K562 (cell line): ENCODE measurements at regions not wholly inside any gene's neighbourhood (a gene's known extent, or its start where the extent isn't known, plus 50 kb on each side); places are given as distances from the start of the nearest gene placed in this dataset.

Experiments
- ETV1 ChIP-seq: fragments of 450-650 bp; conservative IDR thresholded peaks from 2 replicates; pipeline ENCODE4 v1.6.1; 2016; ENCODE audit warnings: missing genetic modification characterization, control low read depth, low read depth, missing compliant biosample characterization
- ID3 ChIP-seq, 2 experiments: fragments of 250-450 bp in 1 of 2; fragments of 450-650 bp in 1 of 2; sonication (Bioruptor Pico) in 1 of 2; IDR thresholded peaks; 2 replicates each; pipeline versions ENCODE4 v1.6.1 to v1.8.0; 2016 to 2021; ENCODE audit warnings: mild to moderate bottlenecking in 2 of 2, moderate library complexity in 2 of 2, missing compliant biosample characterization in 1 of 2, missing genetic modification characterization in 1 of 2
- OTX1 ChIP-seq: fragments of 450-650 bp; formaldehyde crosslinking; IDR thresholded peaks from 2 replicates; pipeline ENCODE4 v1.4.0; 2022; ENCODE audit warnings: mild to moderate bottlenecking
- PBX2 ChIP-seq, 2 experiments: IDR thresholded peaks in 1 of 2; conservative IDR thresholded peaks in 1 of 2; 2 replicates each; pipeline ENCODE4 v1.6.1; 2016; ENCODE audit warnings: low read depth in 2 of 2, mild to moderate bottlenecking in 1 of 2, missing compliant biosample characterization in 1 of 2, missing genetic modification characterization in 1 of 2, moderate library complexity in 1 of 2
- SP1 ChIP-seq: sonication (generic); formaldehyde crosslinking; IDR thresholded peaks from 2 replicates; pipeline ENCODE4 v1.8.1; 2022; ENCODE audit warnings: mild to moderate bottlenecking, missing genetic modification reagents
- TOE1 ChIP-seq, 2 experiments: fragments of 450-650 bp in 1 of 2; sonication (generic) in 1 of 2; formaldehyde crosslinking in 1 of 2; IDR thresholded peaks; 2 replicates each; pipeline versions ENCODE4 v1.7.1 to v1.8.0; 2016 to 2022; ENCODE audit warnings: borderline replicate concordance in 2 of 2, mild to moderate bottlenecking in 2 of 2, antibody characterized with exemption in 1 of 2, inconsistent platforms in 1 of 2, low read depth in 1 of 2, missing genetic modification reagents in 1 of 2, moderate library complexity in 1 of 2
- ZBTB5 ChIP-seq: fragments of 450-650 bp; IDR thresholded peaks from 2 replicates; pipeline ENCODE4 v1.6.1; 2017; ENCODE audit warnings: antibody characterized with exemption
- ZNF184 ChIP-seq: sonication (generic); formaldehyde crosslinking; IDR thresholded peaks from 2 replicates; pipeline ENCODE4 v1.5.0; 2020; ENCODE audit warnings: missing genetic modification reagents
- ZNF324 ChIP-seq: fragments of 250-450 bp; sonication (Bioruptor Pico); IDR thresholded peaks from 2 replicates; pipeline ENCODE4 v1.4.0; 2020; ENCODE audit warnings: mild to moderate bottlenecking
- TF ChIP-seq, protein P1 (sequence below): fragments of 450-650 bp; IDR thresholded peaks from 2 replicates; pipeline ENCODE4 v1.6.1; 2018; ENCODE audit warnings: mild to moderate bottlenecking, low read depth; ENCODE audit not compliant: partially characterized antibody
- TF ChIP-seq, protein P2 (sequence below): fragments of 150-350 bp; conservative IDR thresholded peaks from 2 replicates; pipeline ENCODE4 v1.6.1; 2014; ENCODE audit warnings: low read length
- TF ChIP-seq, protein P3 (sequence below): fragments of 250-450 bp; sonication (Bioruptor Pico); IDR thresholded peaks from 2 replicates; pipeline ENCODE4 v1.8.0; 2021; ENCODE audit warnings: moderate library complexity, mild to moderate bottlenecking, inconsistent platforms

- TF ChIP-seq ZBTB5 (no peak), ZNF324 (CRISPR knock-in tag) (no peak), SP1 (CRISPR knock-in tag) (peak; percentile 98), ETV1 (tag) (no peak), PBX2 (CRISPR knock-in tag; IDR thresholded peaks at IDR 0.05; ENCODE audit: low read depth) (no peak), PBX2 (tag; conservative IDR thresholded peaks at IDR 0.05; ENCODE audit: low read depth) (peak; percentile 54; the same call in 1 of the 2 replicates), ID3 (CRISPR knock-in tag; IDR thresholded peaks at IDR 0.05) (no peak), ID3 (tag; IDR thresholded peaks at IDR 0.05) (no peak), ZNF184 (CRISPR knock-in tag) (no peak), TOE1 (IDR thresholded peaks at IDR 0.05; ENCODE audit: borderline replicate concordance) (no peak; the same call in 1 of the 2 replicates), TOE1 (CRISPR knock-in tag; IDR thresholded peaks at IDR 0.05; ENCODE audit: borderline replicate concordance, low read depth) (no peak), OTX1 (no peak)
- TF ChIP-seq, protein P1, sequence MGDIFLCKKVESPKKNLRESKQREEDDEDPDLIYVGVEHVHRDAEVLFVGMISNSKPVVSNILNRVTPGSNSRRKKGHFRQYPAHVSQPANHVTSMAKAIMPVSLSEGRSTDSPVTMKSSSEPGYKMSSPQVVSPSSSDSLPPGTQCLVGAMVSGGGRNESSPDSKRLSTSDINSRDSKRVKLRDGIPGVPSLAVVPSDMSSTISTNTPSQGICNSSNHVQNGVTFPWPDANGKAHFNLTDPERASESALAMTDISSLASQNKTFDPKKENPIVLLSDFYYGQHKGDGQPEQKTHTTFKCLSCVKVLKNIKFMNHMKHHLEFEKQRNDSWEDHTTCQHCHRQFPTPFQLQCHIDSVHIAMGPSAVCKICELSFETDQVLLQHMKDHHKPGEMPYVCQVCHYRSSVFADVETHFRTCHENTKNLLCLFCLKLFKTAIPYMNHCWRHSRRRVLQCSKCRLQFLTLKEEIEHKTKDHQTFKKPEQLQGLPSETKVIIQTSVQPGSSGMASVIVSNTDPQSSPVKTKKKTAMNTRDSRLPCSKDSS: no peak
- TF ChIP-seq, protein P2, sequence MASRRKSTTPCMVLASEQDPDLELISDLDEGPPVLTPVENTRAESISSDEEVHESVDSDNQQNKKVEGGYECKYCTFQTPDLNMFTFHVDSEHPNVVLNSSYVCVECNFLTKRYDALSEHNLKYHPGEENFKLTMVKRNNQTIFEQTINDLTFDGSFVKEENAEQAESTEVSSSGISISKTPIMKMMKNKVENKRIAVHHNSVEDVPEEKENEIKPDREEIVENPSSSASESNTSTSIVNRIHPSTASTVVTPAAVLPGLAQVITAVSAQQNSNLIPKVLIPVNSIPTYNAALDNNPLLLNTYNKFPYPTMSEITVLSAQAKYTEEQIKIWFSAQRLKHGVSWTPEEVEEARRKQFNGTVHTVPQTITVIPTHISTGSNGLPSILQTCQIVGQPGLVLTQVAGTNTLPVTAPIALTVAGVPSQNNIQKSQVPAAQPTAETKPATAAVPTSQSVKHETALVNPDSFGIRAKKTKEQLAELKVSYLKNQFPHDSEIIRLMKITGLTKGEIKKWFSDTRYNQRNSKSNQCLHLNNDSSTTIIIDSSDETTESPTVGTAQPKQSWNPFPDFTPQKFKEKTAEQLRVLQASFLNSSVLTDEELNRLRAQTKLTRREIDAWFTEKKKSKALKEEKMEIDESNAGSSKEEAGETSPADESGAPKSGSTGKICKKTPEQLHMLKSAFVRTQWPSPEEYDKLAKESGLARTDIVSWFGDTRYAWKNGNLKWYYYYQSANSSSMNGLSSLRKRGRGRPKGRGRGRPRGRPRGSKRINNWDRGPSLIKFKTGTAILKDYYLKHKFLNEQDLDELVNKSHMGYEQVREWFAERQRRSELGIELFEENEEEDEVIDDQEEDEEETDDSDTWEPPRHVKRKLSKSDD: no peak
- TF ChIP-seq, protein P3, sequence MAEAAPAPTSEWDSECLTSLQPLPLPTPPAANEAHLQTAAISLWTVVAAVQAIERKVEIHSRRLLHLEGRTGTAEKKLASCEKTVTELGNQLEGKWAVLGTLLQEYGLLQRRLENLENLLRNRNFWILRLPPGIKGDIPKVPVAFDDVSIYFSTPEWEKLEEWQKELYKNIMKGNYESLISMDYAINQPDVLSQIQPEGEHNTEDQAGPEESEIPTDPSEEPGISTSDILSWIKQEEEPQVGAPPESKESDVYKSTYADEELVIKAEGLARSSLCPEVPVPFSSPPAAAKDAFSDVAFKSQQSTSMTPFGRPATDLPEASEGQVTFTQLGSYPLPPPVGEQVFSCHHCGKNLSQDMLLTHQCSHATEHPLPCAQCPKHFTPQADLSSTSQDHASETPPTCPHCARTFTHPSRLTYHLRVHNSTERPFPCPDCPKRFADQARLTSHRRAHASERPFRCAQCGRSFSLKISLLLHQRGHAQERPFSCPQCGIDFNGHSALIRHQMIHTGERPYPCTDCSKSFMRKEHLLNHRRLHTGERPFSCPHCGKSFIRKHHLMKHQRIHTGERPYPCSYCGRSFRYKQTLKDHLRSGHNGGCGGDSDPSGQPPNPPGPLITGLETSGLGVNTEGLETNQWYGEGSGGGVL: no peak
Observed at GRCh38 chr7:25862261-25863004, 289.6 kb upstream of the NFE2L3 start (continued).
